Parathyroid adenoma (tissue), 2 donors: ENCODE measurements at regions not wholly inside any gene's neighbourhood (a gene's known extent, or its start where the extent isn't known, plus 50 kb on each side); places are given as distances from the start of the nearest gene placed in this dataset.

Source experiments
- H2AFZ ChIP-seq: fragments of 300-600 bp; sonication (generic); one replicate; pipeline ENCODE4 v1.7.0; 2017; ENCODE audit warnings: antibody characterized with exemption, mild to moderate bottlenecking
- H3K27ac ChIP-seq: fragments of 300-600 bp; sonication (generic); one replicate; pipeline ENCODE4 v1.7.0; 2017
- H3K27me3 ChIP-seq: fragments of 300-600 bp; sonication (generic); one replicate; pipeline ENCODE4 v1.7.0; 2017; ENCODE audit warnings: low read length; ENCODE audit not compliant: control insufficient read depth, insufficient read depth
- H3K36me3 ChIP-seq: fragments of 300-600 bp; sonication (generic); one replicate; pipeline ENCODE4 v1.7.0; 2017; ENCODE audit warnings: low read length; ENCODE audit not compliant: control insufficient read depth, insufficient read depth
- H3K4me1 ChIP-seq: fragments of 300-600 bp; sonication (generic); one replicate; pipeline ENCODE4 v1.7.0; 2017; ENCODE audit warnings: control low read depth
- H3K4me2 ChIP-seq: fragments of 300-600 bp; sonication (generic); one replicate; pipeline ENCODE4 v1.7.0; 2017; ENCODE audit warnings: low read length
- H3K4me3 ChIP-seq: fragments of 300-600 bp; sonication (generic); one replicate; pipeline ENCODE4 v1.7.0; 2017; ENCODE audit warnings: low read depth, low read length
- H3K79me2 ChIP-seq: fragments of 300-600 bp; sonication (generic); one replicate; pipeline ENCODE4 v1.7.0; 2017; ENCODE audit warnings: control low read depth
- H3K9ac ChIP-seq: fragments of 300-600 bp; sonication (generic); one replicate; pipeline ENCODE4 v1.7.0; 2017; ENCODE audit warnings: mild to moderate bottlenecking
- H3K9me3 ChIP-seq: fragments of 300-600 bp; sonication (generic); one replicate; pipeline ENCODE4 v1.7.0; 2017; ENCODE audit warnings: low read length; ENCODE audit not compliant: control insufficient read depth
- CTCF ChIP-seq: fragments of 300-600 bp; sonication (generic); IDR thresholded peaks from one replicate; pipeline ENCODE4 v1.7.0; 2017; ENCODE audit warnings: antibody characterized with exemption, mild to moderate bottlenecking
- donor health status: primary hyperparathyroidism.

DNA sequence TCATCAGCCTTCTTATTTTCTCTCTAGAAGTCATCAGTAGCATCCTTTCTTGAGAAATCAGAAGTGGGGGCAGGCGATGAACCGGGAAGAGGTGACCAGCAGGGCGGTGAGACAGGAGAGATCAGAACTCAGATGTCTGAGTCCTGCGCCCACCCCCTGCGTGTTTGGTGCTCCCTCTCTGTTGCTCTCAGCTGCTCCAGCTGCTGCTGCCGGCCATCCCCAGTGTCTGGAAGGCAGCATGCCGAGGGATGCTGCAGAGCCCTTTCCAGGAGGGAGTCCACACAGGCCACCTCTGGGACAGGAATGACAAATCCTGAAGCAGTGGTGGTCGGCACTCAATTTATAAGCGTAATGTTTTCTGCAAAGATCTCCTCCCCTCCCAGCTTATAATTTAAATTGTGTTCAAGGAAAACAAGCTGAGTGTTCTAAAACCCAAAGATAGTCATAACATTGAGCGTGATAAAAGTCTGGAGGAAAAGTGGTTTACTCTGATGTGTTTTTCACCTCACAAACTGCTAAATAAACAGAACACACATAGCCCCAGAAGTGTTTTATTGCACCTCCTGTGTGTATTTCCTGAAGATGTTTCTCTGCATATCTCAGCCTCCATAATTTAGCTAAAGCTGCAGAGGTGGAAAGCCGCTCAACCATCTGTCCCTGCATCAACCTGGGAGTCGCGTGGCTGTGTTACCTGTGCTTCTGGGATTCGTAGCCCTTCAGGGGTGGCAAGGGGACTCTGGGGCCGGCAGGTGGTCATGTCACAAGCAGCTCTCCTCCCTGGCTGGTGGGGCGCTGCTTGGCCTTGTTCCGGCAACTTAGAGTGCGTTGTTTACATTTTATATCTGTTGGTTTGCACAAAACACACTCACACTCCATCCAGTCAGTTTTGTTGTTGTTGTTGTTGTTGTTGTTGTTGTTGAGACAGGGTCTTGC is 191.2 kb downstream of the USP12 start:
- H3K4me2 ChIP-seq = no peak overlapping the region
- no peaks in the 10 kb centered on the region for H3K27me3 ChIP-seq
- no peak for TF ChIP-seq CTCF
- H3K36me3 ChIP-seq = no peaks in the 10 kb centered on the region
- H3K4me3 ChIP-seq = no peak overlapping the region
- H3K9me3 ChIP-seq = no peaks in the 10 kb centered on the region
- no peak overlapping the region for H2AFZ ChIP-seq
- H3K4me1 ChIP-seq = no peaks in the 10 kb centered on the region
- no peak overlapping the region for H3K27ac ChIP-seq
- no peak overlapping the region for H3K9ac ChIP-seq
- H3K79me2 ChIP-seq = no peaks in the 10 kb centered on the region

DNA sequence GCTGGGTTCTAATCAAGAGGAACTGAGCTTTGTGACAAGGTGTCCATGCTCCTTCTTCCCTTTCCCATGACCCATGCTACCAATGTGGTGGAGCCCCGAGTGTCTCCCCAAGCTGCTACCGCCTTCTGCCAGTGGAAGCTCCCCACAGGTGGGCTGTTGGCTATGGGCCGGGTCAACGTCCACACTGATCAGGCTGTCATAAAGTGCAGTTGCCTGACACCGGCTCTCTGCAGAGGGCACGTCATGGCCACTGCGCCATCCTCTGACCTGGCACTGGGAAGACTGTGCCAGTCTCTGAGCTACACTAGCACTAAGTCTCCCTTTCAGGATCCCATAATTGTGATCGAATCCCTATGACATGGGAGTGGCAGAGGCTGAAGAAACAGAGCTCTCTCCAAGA is 192.3 kb downstream of the USP12 start:
- TF ChIP-seq CTCF = no peak
- Histone ChIP-seq H3K9ac (no peak overlapping the region), H2AFZ (no peak overlapping the region), H3K27me3 (no peaks in the 10 kb centered on the region), H3K79me2 (no peaks in the 10 kb centered on the region), H3K4me3 (no peak overlapping the region), H3K4me1 (no peaks in the 10 kb centered on the region), H3K36me3 (no peaks in the 10 kb centered on the region), H3K4me2 (no peak overlapping the region), H3K9me3 (no peaks in the 10 kb centered on the region), H3K27ac (no peak overlapping the region)

DNA sequence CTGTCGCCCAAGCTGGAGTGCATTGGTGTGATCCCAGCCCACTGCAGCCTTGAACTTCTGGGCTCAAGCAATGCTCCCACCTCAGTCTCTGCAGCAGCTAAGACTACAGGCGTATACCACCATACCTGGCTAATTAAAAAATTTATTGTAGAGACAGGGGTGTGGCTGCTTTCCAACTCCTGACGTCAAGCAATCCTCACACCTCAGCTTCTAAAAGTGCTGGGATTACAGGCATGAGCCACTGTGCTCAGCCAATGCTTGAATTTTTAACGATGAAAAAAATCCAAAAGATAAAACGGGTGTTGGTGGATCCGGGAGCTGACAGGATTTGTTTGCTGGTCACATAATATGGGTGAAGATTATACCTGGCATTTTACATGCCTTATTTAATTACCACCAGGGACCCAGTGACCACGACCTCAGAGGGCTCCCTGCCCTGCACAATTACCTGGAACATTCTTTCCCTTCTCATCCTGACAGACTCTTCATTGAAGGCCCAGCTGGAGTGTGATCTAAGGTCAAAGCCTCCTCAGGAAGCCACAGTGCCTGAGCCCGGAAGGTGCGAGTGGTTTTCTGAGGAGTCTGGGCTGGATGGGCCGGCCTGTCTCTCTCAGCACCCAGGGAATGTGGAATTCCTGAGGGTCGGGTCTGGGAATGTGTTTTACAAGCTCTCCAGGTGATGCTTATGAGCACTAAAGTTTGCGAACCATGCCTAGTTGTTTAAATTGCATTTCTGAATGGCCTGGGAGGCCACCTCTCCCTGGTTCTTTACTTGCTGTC is 193.3 kb downstream of the USP12 start:
- Histone ChIP-seq H2AFZ (no peak overlapping the region), H3K27ac (no peak overlapping the region), H3K79me2 (no peaks in the 10 kb centered on the region), H3K36me3 (no peaks in the 10 kb centered on the region), H3K27me3 (no peaks in the 10 kb centered on the region), H3K4me2 (no peak overlapping the region), H3K9me3 (no peaks in the 10 kb centered on the region), H3K4me1 (no peaks in the 10 kb centered on the region), H3K9ac (no peak overlapping the region), H3K4me3 (no peak overlapping the region)
- TF ChIP-seq CTCF = no peak

- H3K4me1 ChIP-seq = no peaks in the 10 kb centered on the region
- H3K4me2 ChIP-seq = no peak overlapping the region
- no peak overlapping the region for H3K4me3 ChIP-seq
- H3K9ac ChIP-seq = no peak overlapping the region
- H3K27ac ChIP-seq = no peak overlapping the region
- no peak for TF ChIP-seq CTCF
- H3K36me3 ChIP-seq = no peaks in the 10 kb centered on the region
- H3K27me3 ChIP-seq = no peaks in the 10 kb centered on the region
- no peaks in the 10 kb centered on the region for H3K9me3 ChIP-seq
- no peak overlapping the region for H2AFZ ChIP-seq
- H3K79me2 ChIP-seq = no peaks in the 10 kb centered on the region
Observed at GRCh38 chr13:26977541-26977940, 194.1 kb downstream of the USP12 start.
